Esophagus squamous epithelium (tissue), 5 donors: ENCODE measurements at regions not wholly inside any gene's neighbourhood (a gene's known extent, or its start where the extent isn't known, plus 50 kb on each side); places are given as distances from the start of the nearest gene placed in this dataset.
A peak's percentile ranks its signal among the peaks of the same experiment; 100 is the strongest.

Source experiments
- DNase-seq: peaks from one replicate; lab custom pipeline; 2025; lab: John Stamatoyannopoulos, UW
- H3K27ac ChIP-seq, 4 donors: fragments of 200-600 bp; sonication (generic); one replicate each; pipeline ENCODE4 v1.5.1; 2016 to 2019; ENCODE audit warnings: mild to moderate bottlenecking in 1 of 4
- H3K27me3 ChIP-seq, 4 donors: fragments of 200-600 bp; sonication (generic); 1 replicate in 3 of 4; 2 replicates in 1 of 4; pipeline versions ENCODE4 v1.5.1 to v1.6.0; 2017 to 2021; ENCODE audit warnings: antibody characterized with exemption in 1 of 4
- H3K36me3 ChIP-seq, 3 donors: fragments of 200-600 bp; sonication (generic); one replicate each; pipeline ENCODE4 v1.5.1; 2016 to 2019
- H3K4me1 ChIP-seq, 3 donors: fragments of 200-600 bp; sonication (generic); one replicate each; pipeline ENCODE4 v1.5.1; 2017 to 2019
- H3K4me3 ChIP-seq, 4 donors: fragments of 200-600 bp; sonication (generic); 1 replicate in 3 of 4; 2 replicates in 1 of 4; pipeline ENCODE4 v1.5.1; 2016 to 2019; ENCODE audit warnings: mild to moderate bottlenecking in 2 of 4, moderate library complexity in 1 of 4
- H3K9me3 ChIP-seq, 3 donors: fragments of 200-600 bp; sonication (generic); one replicate each; pipeline ENCODE4 v1.5.1; 2016 to 2019
- POLR2A ChIP-seq, 4 donors: fragments of 450-650 bp; IDR thresholded peaks; one replicate each; pipeline ENCODE4 v1.6.1; 2017; ENCODE audit warnings: antibody characterized with exemption in 4 of 4, mild to moderate bottlenecking in 4 of 4, moderate library complexity in 3 of 4
- WGBS, 2 donors: methylation state at CpG; one replicate each; pipeline ENCODE4 v1.1.5; 2018; 5-methylcytosine and 5-hydroxymethylcytosine counted together
- intact Hi-C: fragments of 100-400 bp; cut with DNase I; formaldehyde crosslinking; loops from one replicate; pipeline ENCODE4 v1.15.0; 2022
- TF ChIP-seq, protein P1 (sequence below), 6 experiments: fragments of 450-650 bp in 4 of 6; fragments of 200-600 bp in 2 of 6; sonication (generic) in 2 of 6; IDR thresholded peaks; one replicate each; pipeline ENCODE4 v1.5.1; 2016 to 2019; ENCODE audit warnings: antibody characterized with exemption in 6 of 6, mild to moderate bottlenecking in 4 of 6, moderate library complexity in 4 of 6
- donor health status: DM: yes; HTN: yes; CAD: no.

DNA sequence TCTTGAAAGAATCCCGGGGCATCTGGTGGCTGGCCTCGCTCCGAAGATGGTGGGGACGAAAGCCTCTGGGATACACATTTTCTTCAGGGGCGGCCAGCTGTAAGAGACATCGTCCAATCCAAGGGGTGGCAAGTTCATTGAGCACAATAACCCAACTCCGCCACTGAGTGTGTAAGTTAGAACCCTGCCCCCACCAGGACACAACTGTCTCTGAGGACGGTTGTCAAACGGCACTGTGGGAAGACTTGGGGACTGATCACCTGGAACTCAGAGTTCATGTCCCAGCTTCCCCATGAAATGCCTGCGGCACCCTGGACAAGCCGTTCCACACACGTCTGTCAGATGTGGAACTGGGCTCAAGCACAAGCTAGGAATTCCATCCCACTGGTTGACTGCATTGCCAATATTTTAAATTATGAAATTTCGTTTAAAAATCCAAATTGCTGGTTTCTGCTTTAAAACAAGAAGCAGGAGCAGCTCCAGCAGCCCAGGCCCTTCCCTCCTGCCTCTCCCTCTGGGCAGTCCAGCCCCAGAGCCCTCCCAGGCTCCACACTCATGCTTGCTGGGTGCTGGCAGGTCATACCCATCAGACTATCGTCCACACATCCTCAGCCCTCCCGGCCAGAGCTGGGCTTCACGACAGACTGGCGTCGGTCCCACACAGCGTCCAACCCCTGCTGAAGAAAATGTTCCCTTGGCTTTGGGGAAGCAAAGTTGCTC lies 80.9 kb upstream of the AFDN start:
- Histone ChIP-seq H3K27me3 (peaks cover 0 to 24% (median 0%) of the 10 kb centered on the region in 4 donors), H3K4me1 (peaks cover 4 to 53% (median 23%) of the 10 kb centered on the region in 3 donors), H3K4me3 (no peak overlapping the region), H3K36me3 (no peaks in the 10 kb centered on the region), H3K9me3 (peaks cover 0 to 6% (median 5%) of the 10 kb centered on the region in 3 donors), H3K27ac (peak overlapping the region in 2 of 4 donors; percentile 34 to 50)
- intact Hi-C loops: no loop called here
- DNase-seq: no peak
- WGBS, 2 donors: 75 to 86% methylated on average over 13 to 15 of the region's 19 CpGs
- TF ChIP-seq POLR2A (IDR thresholded peaks at IDR 0.05): no peak
- TF ChIP-seq, protein P1, sequence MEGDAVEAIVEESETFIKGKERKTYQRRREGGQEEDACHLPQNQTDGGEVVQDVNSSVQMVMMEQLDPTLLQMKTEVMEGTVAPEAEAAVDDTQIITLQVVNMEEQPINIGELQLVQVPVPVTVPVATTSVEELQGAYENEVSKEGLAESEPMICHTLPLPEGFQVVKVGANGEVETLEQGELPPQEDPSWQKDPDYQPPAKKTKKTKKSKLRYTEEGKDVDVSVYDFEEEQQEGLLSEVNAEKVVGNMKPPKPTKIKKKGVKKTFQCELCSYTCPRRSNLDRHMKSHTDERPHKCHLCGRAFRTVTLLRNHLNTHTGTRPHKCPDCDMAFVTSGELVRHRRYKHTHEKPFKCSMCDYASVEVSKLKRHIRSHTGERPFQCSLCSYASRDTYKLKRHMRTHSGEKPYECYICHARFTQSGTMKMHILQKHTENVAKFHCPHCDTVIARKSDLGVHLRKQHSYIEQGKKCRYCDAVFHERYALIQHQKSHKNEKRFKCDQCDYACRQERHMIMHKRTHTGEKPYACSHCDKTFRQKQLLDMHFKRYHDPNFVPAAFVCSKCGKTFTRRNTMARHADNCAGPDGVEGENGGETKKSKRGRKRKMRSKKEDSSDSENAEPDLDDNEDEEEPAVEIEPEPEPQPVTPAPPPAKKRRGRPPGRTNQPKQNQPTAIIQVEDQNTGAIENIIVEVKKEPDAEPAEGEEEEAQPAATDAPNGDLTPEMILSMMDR (IDR thresholded peaks at IDR 0.05): no peak

DNA sequence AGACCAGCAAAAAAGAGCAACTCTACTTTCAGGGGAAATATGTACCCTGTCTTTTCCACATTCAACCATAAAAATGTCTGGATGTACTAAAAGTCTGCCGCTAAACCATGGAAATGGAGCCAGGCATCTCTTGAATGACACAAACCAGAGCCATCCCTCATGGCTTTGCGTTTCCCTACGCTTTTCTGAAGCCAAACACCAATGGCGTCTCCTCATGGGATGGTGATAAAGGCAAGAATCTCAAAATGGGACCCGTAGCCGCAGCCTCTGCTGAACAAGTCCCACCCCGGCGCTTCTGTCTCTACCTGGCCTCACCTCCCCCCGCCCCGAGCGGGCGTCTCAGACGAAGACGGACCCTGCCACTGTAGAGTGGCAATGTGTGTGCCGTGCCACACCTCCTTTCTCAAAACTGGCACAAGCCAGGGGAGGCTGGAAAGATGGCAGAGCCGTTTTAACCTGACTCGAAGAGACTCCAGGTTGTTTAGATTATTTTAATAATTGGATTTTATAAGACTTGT lies 80.3 kb upstream of the AFDN start:
- Histone ChIP-seq H3K9me3 (peaks cover 0 to 6% (median 5%) of the 10 kb centered on the region in 3 donors), H3K4me1 (peaks cover 8 to 59% (median 29%) of the 10 kb centered on the region in 3 donors), H3K27ac (peak overlapping the region in 3 of 4 donors; percentile 23 to 50 (median 34)), H3K4me3 (no peak overlapping the region), H3K36me3 (no peaks in the 10 kb centered on the region), H3K27me3 (peaks cover 0 to 24% (median 0%) of the 10 kb centered on the region in 4 donors)
- TF ChIP-seq POLR2A (IDR thresholded peaks at IDR 0.05): no peak
- TF ChIP-seq, protein P1 (IDR thresholded peaks at IDR 0.05): no peak
- intact Hi-C loops: no loop called here
- WGBS, 2 donors: 56 to 64% methylated on average over 7 to 16 of the region's 17 CpGs
- DNase-seq: no peak

- no peak for DNase-seq
- TF ChIP-seq, protein P1 (IDR thresholded peaks at IDR 0.05): no peak
- no peak for TF ChIP-seq POLR2A (IDR thresholded peaks at IDR 0.05)
- Histone ChIP-seq H3K27me3 (peaks cover 0 to 24% (median 0%) of the 10 kb centered on the region in 4 donors), H3K27ac (peak overlapping the region in 2 of 4 donors; percentile 10 to 23), H3K9me3 (peaks cover 0 to 6% (median 5%) of the 10 kb centered on the region in 3 donors), H3K4me3 (no peak overlapping the region), H3K4me1 (peaks cover 10 to 64% (median 32%) of the 10 kb centered on the region in 3 donors), H3K36me3 (no peaks in the 10 kb centered on the region)
- WGBS, 2 donors: 24 to 43% methylated on average over 7 to 9 of the region's 9 CpGs
- intact Hi-C loops: no loop called here
These were observed 79.7 kb upstream of the AFDN start for GRCh38 chr6:167746975-167747374.

DNA sequence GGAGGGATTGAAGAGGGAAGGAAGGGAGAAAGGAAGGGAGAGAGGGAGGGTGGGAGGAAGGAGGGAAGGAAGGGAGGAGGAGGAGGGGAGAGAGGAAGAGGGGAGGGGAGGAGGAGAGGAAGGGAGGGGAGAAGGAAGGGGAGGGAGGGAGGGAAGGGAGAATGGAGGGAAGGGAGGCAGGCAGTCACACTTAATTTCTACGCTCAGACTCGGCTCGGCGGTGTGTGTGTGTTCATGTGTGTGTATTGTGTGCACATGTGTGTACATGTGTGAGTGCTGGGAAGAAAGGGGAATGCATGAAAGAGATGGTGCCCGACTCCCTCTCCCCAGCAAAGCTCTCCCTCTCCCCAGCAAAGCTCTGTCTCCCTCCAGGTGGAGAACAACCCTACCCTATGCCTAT lies 79.1 kb upstream of the AFDN start:
- Histone ChIP-seq H3K4me3 (no peak overlapping the region), H3K36me3 (no peaks in the 10 kb centered on the region), H3K4me1 (peaks cover 10 to 66% (median 32%) of the 10 kb centered on the region in 3 donors), H3K9me3 (peaks cover 0 to 6% (median 5%) of the 10 kb centered on the region in 3 donors), H3K27ac (no peak overlapping the region), H3K27me3 (peaks cover 0 to 24% (median 0%) of the 10 kb centered on the region in 4 donors)
- DNase-seq: no peak
- intact Hi-C loops: no loop called here
- WGBS, 2 donors: 84 to 97% methylated on average over 5 of the region's 5 CpGs
- no peak for TF ChIP-seq POLR2A (IDR thresholded peaks at IDR 0.05)
- TF ChIP-seq, protein P1 (IDR thresholded peaks at IDR 0.05): no peak

GRCh38 chr6:167748046-167748445 lies 78.7 kb upstream of the AFDN start:
- no peak for TF ChIP-seq POLR2A (IDR thresholded peaks at IDR 0.05)
- TF ChIP-seq, protein P1 (IDR thresholded peaks at IDR 0.05): no peak
- DNase-seq: no peak
- intact Hi-C loops: no loop called here
- Histone ChIP-seq H3K4me1 (peaks cover 10 to 66% (median 32%) of the 10 kb centered on the region in 3 donors), H3K36me3 (no peaks in the 10 kb centered on the region), H3K4me3 (no peak overlapping the region), H3K27ac (no peak overlapping the region), H3K9me3 (peaks cover 0 to 6% (median 5%) of the 10 kb centered on the region in 3 donors), H3K27me3 (peaks cover 0 to 24% (median 0%) of the 10 kb centered on the region in 4 donors)
- WGBS, 2 donors: 76% methylated on average over 7 of the region's 11 CpGs
